ENCODE measurements at regions not wholly inside any gene's neighbourhood (a gene's known extent, or its start where the extent isn't known, plus 50 kb on each side); places are given as distances from the start of the nearest gene placed in this dataset.
"Not testable (repeated sequence)": the region's sequence is repeated elsewhere in the genome, so short reads cannot be mapped to it uniquely, and the experiment has no call there.

DNA sequence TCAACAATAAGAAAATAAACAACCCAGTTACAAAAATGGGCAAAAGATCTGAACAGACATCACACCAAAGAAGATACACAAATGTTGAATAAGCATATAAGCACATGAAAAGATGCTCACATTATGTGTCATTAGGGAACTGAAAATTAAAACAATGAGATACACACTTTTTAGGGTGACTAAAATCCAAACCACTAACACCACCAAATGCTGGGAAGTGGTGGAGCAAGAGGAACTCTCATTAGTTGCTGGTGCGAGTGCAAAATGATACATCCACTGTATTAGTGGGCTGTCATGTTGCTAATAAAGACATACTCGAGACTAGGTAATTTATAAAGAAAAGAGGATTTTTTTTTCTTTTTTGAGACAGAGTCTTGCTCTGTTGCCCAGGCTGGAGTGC, 329.1 kb downstream of the TMEM38B start:
- H3K9me3 Mint-ChIP-seq (ENCODE audit: unreplicated experiment), result no peaks in the 10 kb centered on the region
- no peak overlapping the region for H3K27ac Mint-ChIP-seq (ENCODE audit: unreplicated experiment)
- H3K27me3 Mint-ChIP-seq (ENCODE audit: unreplicated experiment), result no peaks in the 10 kb centered on the region
- no peaks in the 10 kb centered on the region for H3K36me3 Mint-ChIP-seq (ENCODE audit: low read depth, unreplicated experiment)
- DNase-seq (ENCODE audit: low spot score), result no peak
- TF ChIP-seq, protein P1, sequence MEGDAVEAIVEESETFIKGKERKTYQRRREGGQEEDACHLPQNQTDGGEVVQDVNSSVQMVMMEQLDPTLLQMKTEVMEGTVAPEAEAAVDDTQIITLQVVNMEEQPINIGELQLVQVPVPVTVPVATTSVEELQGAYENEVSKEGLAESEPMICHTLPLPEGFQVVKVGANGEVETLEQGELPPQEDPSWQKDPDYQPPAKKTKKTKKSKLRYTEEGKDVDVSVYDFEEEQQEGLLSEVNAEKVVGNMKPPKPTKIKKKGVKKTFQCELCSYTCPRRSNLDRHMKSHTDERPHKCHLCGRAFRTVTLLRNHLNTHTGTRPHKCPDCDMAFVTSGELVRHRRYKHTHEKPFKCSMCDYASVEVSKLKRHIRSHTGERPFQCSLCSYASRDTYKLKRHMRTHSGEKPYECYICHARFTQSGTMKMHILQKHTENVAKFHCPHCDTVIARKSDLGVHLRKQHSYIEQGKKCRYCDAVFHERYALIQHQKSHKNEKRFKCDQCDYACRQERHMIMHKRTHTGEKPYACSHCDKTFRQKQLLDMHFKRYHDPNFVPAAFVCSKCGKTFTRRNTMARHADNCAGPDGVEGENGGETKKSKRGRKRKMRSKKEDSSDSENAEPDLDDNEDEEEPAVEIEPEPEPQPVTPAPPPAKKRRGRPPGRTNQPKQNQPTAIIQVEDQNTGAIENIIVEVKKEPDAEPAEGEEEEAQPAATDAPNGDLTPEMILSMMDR (IDR thresholded peaks at IDR 0.05; ENCODE audit: unreplicated experiment), result no peak
- H3K4me1 Mint-ChIP-seq (ENCODE audit: unreplicated experiment), result no peaks in the 10 kb centered on the region
- H3K4me3 Mint-ChIP-seq (ENCODE audit: unreplicated experiment), result no peak overlapping the region

DNA sequence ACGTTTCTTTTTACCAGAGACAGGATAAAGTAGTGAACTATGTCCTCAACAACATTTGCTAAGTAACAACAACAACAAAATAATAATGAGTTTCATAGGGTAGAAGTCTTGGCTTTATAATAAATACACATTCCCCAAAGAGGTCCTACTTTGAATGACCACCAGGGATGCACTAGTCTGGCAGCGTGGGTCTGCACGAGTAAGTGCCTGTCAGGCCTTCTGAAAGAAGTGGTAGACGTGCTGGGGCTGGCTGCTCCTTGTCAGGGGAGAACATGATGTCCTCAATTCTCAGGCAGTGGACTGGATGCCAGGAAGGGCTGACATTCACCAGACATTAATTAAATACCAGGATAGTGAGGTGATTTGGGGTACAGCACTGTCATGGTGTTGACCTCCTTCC, 331.1 kb downstream of the TMEM38B start:
- no peak overlapping the region for H3K4me3 Mint-ChIP-seq (ENCODE audit: unreplicated experiment)
- TF ChIP-seq, protein P1 (IDR thresholded peaks at IDR 0.05; ENCODE audit: unreplicated experiment), result peak; percentile 51
- no peaks in the 10 kb centered on the region for H3K4me1 Mint-ChIP-seq (ENCODE audit: unreplicated experiment)
- no peak overlapping the region for H3K27ac Mint-ChIP-seq (ENCODE audit: unreplicated experiment)
- H3K9me3 Mint-ChIP-seq (ENCODE audit: unreplicated experiment), result no peaks in the 10 kb centered on the region
- no peak for DNase-seq (ENCODE audit: low spot score)
- H3K27me3 Mint-ChIP-seq (ENCODE audit: unreplicated experiment), result no peaks in the 10 kb centered on the region
- no peaks in the 10 kb centered on the region for H3K36me3 Mint-ChIP-seq (ENCODE audit: low read depth, unreplicated experiment)

DNA sequence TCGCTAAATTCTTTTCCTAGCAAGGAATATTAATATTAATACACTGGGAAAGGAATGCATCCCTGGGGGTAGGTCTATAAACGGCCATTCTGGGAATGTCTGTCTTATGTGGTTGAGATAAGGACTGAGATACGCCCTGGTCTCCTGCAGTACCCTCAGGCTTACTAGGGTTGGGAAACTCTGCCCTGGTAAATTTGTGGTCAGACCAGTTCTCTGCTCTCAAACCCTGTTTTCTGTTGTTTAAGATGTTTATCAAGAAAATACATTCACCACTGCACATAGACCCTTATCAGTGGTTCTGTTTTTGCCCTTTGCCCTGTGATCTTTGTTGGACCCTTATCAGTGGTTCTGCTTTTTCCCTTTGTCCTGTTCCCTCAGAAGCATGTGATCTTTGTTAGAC, 335.8 kb downstream of the TMEM38B start:
- not testable (repeated sequence) for H3K4me3 Mint-ChIP-seq (ENCODE audit: unreplicated experiment); H3K9me3 Mint-ChIP-seq (ENCODE audit: unreplicated experiment); H3K36me3 Mint-ChIP-seq (ENCODE audit: low read depth, unreplicated experiment); DNase-seq (ENCODE audit: low spot score); H3K4me1 Mint-ChIP-seq (ENCODE audit: unreplicated experiment); H3K27ac Mint-ChIP-seq (ENCODE audit: unreplicated experiment); H3K27me3 Mint-ChIP-seq (ENCODE audit: unreplicated experiment)

DNA sequence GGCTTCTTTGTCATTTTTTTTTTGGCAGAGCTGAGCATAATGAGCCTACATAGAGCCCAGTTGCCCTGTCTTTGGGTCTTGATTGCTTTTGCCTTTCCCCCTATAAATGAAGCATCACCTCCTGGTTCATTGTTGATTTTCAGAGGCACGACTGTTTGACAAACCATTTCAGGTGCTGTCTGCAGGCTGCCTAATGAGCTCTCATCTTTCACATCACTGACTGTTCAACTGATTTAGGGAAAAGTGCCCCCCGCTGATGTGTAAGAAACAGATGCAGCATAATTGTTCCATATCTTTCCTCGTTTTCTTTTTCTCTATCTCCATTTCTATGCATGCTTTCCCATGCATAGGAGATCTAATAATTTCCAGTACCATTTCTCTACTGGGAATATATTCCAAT, 338.6 kb downstream of the TMEM38B start:
- Mint-ChIP-seq H3K4me3 (ENCODE audit: unreplicated experiment) (no peak overlapping the region), H3K27me3 (ENCODE audit: unreplicated experiment) (no peaks in the 10 kb centered on the region)

DNA sequence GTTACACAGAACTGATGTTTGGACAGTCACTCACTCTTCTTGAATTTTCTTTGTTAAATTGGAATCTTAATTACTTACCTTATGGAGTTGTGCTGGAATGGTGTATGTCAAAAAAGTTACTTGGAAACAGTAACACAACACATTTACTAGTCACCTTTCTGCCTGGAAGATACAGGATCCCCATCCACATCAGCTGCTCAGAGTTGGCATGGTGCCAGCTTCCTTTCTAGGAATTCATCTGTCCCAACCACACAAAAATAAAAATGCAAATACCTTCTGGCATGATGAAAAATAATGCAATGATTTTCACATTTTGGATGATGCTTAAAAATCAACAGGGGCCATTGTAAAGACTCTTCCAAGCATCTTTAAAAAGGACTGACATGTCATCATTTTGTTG, 341.5 kb downstream of the TMEM38B start:
- H3K27ac Mint-ChIP-seq (ENCODE audit: unreplicated experiment), result no peak overlapping the region
- H3K27me3 Mint-ChIP-seq (ENCODE audit: unreplicated experiment), result peaks cover 2% of the 10 kb centered on the region
- no peak for DNase-seq (ENCODE audit: low spot score)
- H3K4me1 Mint-ChIP-seq (ENCODE audit: unreplicated experiment), result no peaks in the 10 kb centered on the region
- H3K36me3 Mint-ChIP-seq (ENCODE audit: low read depth, unreplicated experiment), result no peaks in the 10 kb centered on the region
- TF ChIP-seq, protein P1 (IDR thresholded peaks at IDR 0.05; ENCODE audit: unreplicated experiment), result no peak
- H3K9me3 Mint-ChIP-seq (ENCODE audit: unreplicated experiment), result no peaks in the 10 kb centered on the region
- no peak overlapping the region for H3K4me3 Mint-ChIP-seq (ENCODE audit: unreplicated experiment)

More for the DNA sequence above, 338.6 kb downstream of the TMEM38B start:
- no peaks in the 10 kb centered on the region for H3K36me3 Mint-ChIP-seq (ENCODE audit: low read depth, unreplicated experiment)
- TF ChIP-seq, protein P1 (IDR thresholded peaks at IDR 0.05; ENCODE audit: unreplicated experiment), result no peak
- no peaks in the 10 kb centered on the region for H3K9me3 Mint-ChIP-seq (ENCODE audit: unreplicated experiment)
- no peak overlapping the region for H3K27ac Mint-ChIP-seq (ENCODE audit: unreplicated experiment)
- H3K4me1 Mint-ChIP-seq (ENCODE audit: unreplicated experiment), result no peaks in the 10 kb centered on the region
- DNase-seq (ENCODE audit: low spot score), result no peak
